ENCODE measurements at regions not wholly inside any gene's neighbourhood (a gene's known extent, or its start where the extent isn't known, plus 50 kb on each side); places are given as distances from the start of the nearest gene placed in this dataset.
A peak's percentile ranks its signal among the peaks of the same experiment; 100 is the strongest.

DNA sequence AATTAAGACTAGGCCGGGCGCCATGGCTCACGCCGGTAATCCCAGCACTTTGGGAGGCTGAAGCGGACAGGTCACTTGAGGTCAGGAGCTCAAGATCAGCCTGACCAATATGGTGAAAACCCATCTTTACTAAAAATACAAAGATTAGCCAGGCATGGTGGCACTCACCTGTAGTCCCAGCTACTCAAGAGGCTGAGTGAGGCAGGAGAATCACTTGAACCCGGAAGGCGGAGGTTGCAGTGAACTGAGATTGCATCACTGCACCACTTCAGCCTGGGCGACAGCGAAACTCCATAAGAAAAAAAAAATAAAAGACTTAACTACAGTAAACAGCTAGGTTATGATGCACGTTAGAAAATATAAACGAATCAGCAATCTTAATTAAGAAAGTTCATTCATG, 216.0 kb upstream of the TEX13C start:
- DNase-seq (no peak), ATAC-seq (ENCODE audit: insufficient read depth, low read depth) (no peak)
- Histone ChIP-seq H3K9me3 (ENCODE audit: insufficient read depth, low read length, severe bottlenecking) (no peaks in the 10 kb centered on the region), H3K27ac (ENCODE audit: low read length) (no peak overlapping the region), H3K79me2 (ENCODE audit: insufficient read depth, low read length) (no peaks in the 10 kb centered on the region), H2AFZ (ENCODE audit: low read depth, low read length) (no peak overlapping the region), H3K27me3 (ENCODE audit: insufficient read depth, low read length, poor library complexity) (no peaks in the 10 kb centered on the region), H3K4me1 (ENCODE audit: insufficient read depth, low read length) (no peaks in the 10 kb centered on the region), H3K4me2 (ENCODE audit: insufficient read depth, low read length) (no peak overlapping the region), H3K4me3 (ENCODE audit: low read depth in 1 of 2, low read length in 2 of 2) (no peak overlapping the region), H3K36me3 (ENCODE audit: insufficient read depth, low read length) (no peaks in the 10 kb centered on the region), H3K9ac (ENCODE audit: low read depth, low read length) (no peak overlapping the region), H4K20me1 (ENCODE audit: insufficient read depth, low read length) (no peaks in the 10 kb centered on the region)
- TF ChIP-seq EZH2 (IDR thresholded peaks at IDR 0.05; ENCODE audit: borderline replicate concordance, low read depth, low read length, severe bottlenecking), result no peak
- TF ChIP-seq, protein P1, sequence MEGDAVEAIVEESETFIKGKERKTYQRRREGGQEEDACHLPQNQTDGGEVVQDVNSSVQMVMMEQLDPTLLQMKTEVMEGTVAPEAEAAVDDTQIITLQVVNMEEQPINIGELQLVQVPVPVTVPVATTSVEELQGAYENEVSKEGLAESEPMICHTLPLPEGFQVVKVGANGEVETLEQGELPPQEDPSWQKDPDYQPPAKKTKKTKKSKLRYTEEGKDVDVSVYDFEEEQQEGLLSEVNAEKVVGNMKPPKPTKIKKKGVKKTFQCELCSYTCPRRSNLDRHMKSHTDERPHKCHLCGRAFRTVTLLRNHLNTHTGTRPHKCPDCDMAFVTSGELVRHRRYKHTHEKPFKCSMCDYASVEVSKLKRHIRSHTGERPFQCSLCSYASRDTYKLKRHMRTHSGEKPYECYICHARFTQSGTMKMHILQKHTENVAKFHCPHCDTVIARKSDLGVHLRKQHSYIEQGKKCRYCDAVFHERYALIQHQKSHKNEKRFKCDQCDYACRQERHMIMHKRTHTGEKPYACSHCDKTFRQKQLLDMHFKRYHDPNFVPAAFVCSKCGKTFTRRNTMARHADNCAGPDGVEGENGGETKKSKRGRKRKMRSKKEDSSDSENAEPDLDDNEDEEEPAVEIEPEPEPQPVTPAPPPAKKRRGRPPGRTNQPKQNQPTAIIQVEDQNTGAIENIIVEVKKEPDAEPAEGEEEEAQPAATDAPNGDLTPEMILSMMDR (IDR thresholded peaks at IDR 0.05; ENCODE audit: borderline replicate concordance, extremely low read depth, low read length, poor library complexity, severe bottlenecking), result no peak

DNA sequence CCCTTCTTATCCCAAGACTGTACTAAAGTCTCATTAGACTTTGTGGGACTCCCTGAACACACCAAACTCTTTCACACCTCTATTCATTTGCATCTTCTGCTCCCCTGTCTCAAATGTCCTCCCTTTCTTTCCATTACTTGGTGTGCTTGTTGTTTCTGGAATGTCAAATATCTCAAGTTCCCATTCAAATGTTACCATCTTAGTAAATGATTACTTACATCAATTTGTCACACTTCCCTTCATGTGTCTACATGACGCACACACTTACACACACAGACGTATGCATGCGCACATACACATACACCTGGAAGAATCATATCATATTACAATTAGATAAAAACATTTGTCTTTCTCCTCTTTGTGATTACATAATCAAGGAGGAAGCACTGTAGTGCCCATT, 210.8 kb upstream of the TEX13C start:
- H3K4me2 ChIP-seq (ENCODE audit: insufficient read depth, low read length), result no peak overlapping the region
- H3K27ac ChIP-seq (ENCODE audit: low read length), result no peak overlapping the region
- H3K4me1 ChIP-seq (ENCODE audit: insufficient read depth, low read length), result no peaks in the 10 kb centered on the region
- no peaks in the 10 kb centered on the region for H3K27me3 ChIP-seq (ENCODE audit: insufficient read depth, low read length, poor library complexity)
- no peak overlapping the region for H3K9ac ChIP-seq (ENCODE audit: low read depth, low read length)
- no peak overlapping the region for H2AFZ ChIP-seq (ENCODE audit: low read depth, low read length)
- ATAC-seq (ENCODE audit: insufficient read depth, low read depth) (no peak), DNase-seq (no peak)
- no peaks in the 10 kb centered on the region for H3K36me3 ChIP-seq (ENCODE audit: insufficient read depth, low read length)
- H3K79me2 ChIP-seq (ENCODE audit: insufficient read depth, low read length), result no peaks in the 10 kb centered on the region
- TF ChIP-seq EZH2 (IDR thresholded peaks at IDR 0.05; ENCODE audit: borderline replicate concordance, low read depth, low read length, severe bottlenecking), result no peak
- TF ChIP-seq, protein P1 (IDR thresholded peaks at IDR 0.05; ENCODE audit: borderline replicate concordance, extremely low read depth, low read length, poor library complexity, severe bottlenecking), result no peak
- H3K4me3 ChIP-seq (ENCODE audit: low read depth in 1 of 2, low read length in 2 of 2), result no peak overlapping the region
- H4K20me1 ChIP-seq (ENCODE audit: insufficient read depth, low read length), result no peaks in the 10 kb centered on the region
- no peaks in the 10 kb centered on the region for H3K9me3 ChIP-seq (ENCODE audit: insufficient read depth, low read length, severe bottlenecking)

DNA sequence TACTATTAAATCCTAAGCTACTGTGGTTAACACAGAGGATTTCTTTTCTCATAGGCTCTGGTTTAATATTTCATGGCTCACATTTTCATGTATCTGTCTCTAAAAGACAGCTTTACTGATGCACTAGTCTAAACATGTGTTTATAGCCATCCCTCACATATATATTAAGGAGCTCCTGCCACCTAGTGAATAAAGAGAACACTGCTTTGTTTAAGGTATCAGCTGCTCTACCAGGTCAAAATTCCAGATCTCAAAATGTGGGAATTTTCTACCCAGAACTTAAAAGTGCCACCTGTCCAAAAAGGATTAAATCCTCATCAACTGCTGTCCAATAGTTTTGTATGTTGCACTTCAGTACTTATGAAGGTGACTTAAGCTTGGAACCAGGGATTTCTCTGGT, 188.5 kb upstream of the TEX13C start:
- no peak overlapping the region for H2AFZ ChIP-seq (ENCODE audit: low read depth, low read length)
- H3K36me3 ChIP-seq (ENCODE audit: insufficient read depth, low read length), result no peaks in the 10 kb centered on the region
- no peak overlapping the region for H3K27ac ChIP-seq (ENCODE audit: low read length)
- H3K79me2 ChIP-seq (ENCODE audit: insufficient read depth, low read length), result no peaks in the 10 kb centered on the region
- no peaks in the 10 kb centered on the region for H3K27me3 ChIP-seq (ENCODE audit: insufficient read depth, low read length, poor library complexity)
- no peaks in the 10 kb centered on the region for H3K4me1 ChIP-seq (ENCODE audit: insufficient read depth, low read length)
- ATAC-seq (ENCODE audit: insufficient read depth, low read depth), result 0 out of 3 replicates have a peak, but pooled peaks have one; percentile 39
- no peaks in the 10 kb centered on the region for H4K20me1 ChIP-seq (ENCODE audit: insufficient read depth, low read length)
- H3K9ac ChIP-seq (ENCODE audit: low read depth, low read length), result no peak overlapping the region
- DNase-seq, result no peak
- no peaks in the 10 kb centered on the region for H3K9me3 ChIP-seq (ENCODE audit: insufficient read depth, low read length, severe bottlenecking)
- H3K4me2 ChIP-seq (ENCODE audit: insufficient read depth, low read length), result no peak overlapping the region
- no peak for TF ChIP-seq EZH2 (IDR thresholded peaks at IDR 0.05; ENCODE audit: borderline replicate concordance, low read depth, low read length, severe bottlenecking)
- TF ChIP-seq, protein P1 (IDR thresholded peaks at IDR 0.05; ENCODE audit: borderline replicate concordance, extremely low read depth, low read length, poor library complexity, severe bottlenecking), result peak; percentile 56
- no peak overlapping the region for H3K4me3 ChIP-seq (ENCODE audit: low read depth in 1 of 2, low read length in 2 of 2)

DNA sequence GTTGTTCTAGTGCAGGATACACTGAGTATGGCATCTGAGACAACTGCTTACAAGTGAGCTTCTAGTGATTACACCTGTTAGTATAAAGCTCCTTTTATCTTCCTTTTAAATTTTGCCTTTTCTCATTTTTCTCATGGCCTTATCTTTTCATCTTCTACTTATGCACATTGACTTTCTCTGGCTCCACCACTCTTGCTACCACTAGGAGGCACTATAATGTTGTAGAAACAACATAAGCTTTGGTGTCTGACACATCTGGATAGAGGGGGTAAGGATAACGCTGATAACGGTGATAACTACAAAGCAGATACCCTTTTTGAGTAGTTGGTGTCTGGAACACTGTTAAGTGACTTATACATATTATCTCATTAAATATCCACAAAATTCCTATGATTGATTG, 187.4 kb upstream of the TEX13C start:
- no peak overlapping the region for H2AFZ ChIP-seq (ENCODE audit: low read depth, low read length)
- no peaks in the 10 kb centered on the region for H3K4me1 ChIP-seq (ENCODE audit: insufficient read depth, low read length)
- H3K4me2 ChIP-seq (ENCODE audit: insufficient read depth, low read length), result no peak overlapping the region
- no peaks in the 10 kb centered on the region for H3K9me3 ChIP-seq (ENCODE audit: insufficient read depth, low read length, severe bottlenecking)
- ATAC-seq (ENCODE audit: insufficient read depth, low read depth), result 0 out of 3 replicates have a peak, but pooled peaks have one; percentile 40
- H3K27me3 ChIP-seq (ENCODE audit: insufficient read depth, low read length, poor library complexity), result no peaks in the 10 kb centered on the region
- no peak for DNase-seq
- TF ChIP-seq EZH2 (IDR thresholded peaks at IDR 0.05; ENCODE audit: borderline replicate concordance, low read depth, low read length, severe bottlenecking), result no peak
- TF ChIP-seq, protein P1 (IDR thresholded peaks at IDR 0.05; ENCODE audit: borderline replicate concordance, extremely low read depth, low read length, poor library complexity, severe bottlenecking), result peak; percentile 61
- no peak overlapping the region for H3K4me3 ChIP-seq (ENCODE audit: low read depth in 1 of 2, low read length in 2 of 2)
- no peaks in the 10 kb centered on the region for H4K20me1 ChIP-seq (ENCODE audit: insufficient read depth, low read length)
- no peak overlapping the region for H3K9ac ChIP-seq (ENCODE audit: low read depth, low read length)
- H3K27ac ChIP-seq (ENCODE audit: low read length), result no peak overlapping the region
- H3K36me3 ChIP-seq (ENCODE audit: insufficient read depth, low read length), result no peaks in the 10 kb centered on the region
- no peaks in the 10 kb centered on the region for H3K79me2 ChIP-seq (ENCODE audit: insufficient read depth, low read length)

All from DND-41 (cell line).